Stomach (tissue), 4 donors: ENCODE measurements at regions not wholly inside any gene's neighbourhood (a gene's known extent, or its start where the extent isn't known, plus 50 kb on each side); places are given as distances from the start of the nearest gene placed in this dataset.

Experiments used
- CTCF ChIP-seq, 7 experiments: fragments of 450-650 bp in 4 of 7; fragments of 200-600 bp in 3 of 7; sonication (generic) in 3 of 7; IDR thresholded peaks; one replicate each; pipeline ENCODE4 v1.5.1; 2016 to 2019; ENCODE audit warnings: antibody characterized with exemption in 7 of 7, control low read depth in 2 of 7, mild to moderate bottlenecking in 1 of 7
- POLR2A ChIP-seq, 4 donors: fragments of 450-650 bp; IDR thresholded peaks; one replicate each; pipeline ENCODE4 v1.6.1; 2016; ENCODE audit warnings: antibody characterized with exemption in 4 of 4, control low read depth in 2 of 4, mild to moderate bottlenecking in 1 of 4, moderate library complexity in 1 of 4

GRCh38 chr16:86739178-86739577, 160.8 kb downstream of the FOXL1 start:
- TF ChIP-seq POLR2A (IDR thresholded peaks at IDR 0.05) (no peak), CTCF (IDR thresholded peaks at IDR 0.05) (no peak)
